Inferior parietal cortex (tissue), 1 donor: ENCODE measurements at regions not wholly inside any gene's neighbourhood (a gene's known extent, or its start where the extent isn't known, plus 50 kb on each side); places are given as distances from the start of the nearest gene placed in this dataset.
"Not testable (repeated sequence)": the region's sequence is repeated elsewhere in the genome, so short reads cannot be mapped to it uniquely, and the experiment has no call there.

ENCODE experiments used
- DNase-seq: peaks from one replicate; pipeline ENCODE4 v3.0.0-alpha.2; 2016; ENCODE audit errors: extremely low spot score

DNA sequence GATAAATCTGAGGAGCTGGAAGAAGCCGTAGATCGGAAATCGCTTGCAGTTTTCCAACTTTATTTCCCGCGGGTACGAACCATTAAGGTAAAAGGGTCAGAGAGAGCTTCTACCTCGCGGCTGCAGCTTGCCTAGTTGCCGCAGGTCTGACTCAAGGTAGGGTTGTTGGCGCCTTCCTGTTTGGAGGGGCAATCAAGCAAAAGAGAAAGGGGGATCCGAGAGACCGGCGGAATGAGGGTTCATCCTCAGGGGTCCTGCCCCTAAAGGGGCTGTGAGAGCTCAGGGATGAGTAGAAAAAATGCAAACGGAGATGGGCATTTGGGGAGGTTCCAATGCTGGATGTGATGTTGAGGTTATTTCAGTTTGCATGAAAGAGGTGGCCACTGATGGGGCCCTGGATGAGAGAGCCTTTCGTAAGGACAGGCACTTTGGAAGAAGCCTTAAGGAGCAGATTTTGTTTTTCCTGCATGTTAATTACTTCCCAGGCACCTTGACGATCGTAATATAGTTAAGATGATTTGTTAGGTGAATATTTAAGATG is 265.4 kb downstream of the CGGBP1 start:
- no peak for DNase-seq

DNA sequence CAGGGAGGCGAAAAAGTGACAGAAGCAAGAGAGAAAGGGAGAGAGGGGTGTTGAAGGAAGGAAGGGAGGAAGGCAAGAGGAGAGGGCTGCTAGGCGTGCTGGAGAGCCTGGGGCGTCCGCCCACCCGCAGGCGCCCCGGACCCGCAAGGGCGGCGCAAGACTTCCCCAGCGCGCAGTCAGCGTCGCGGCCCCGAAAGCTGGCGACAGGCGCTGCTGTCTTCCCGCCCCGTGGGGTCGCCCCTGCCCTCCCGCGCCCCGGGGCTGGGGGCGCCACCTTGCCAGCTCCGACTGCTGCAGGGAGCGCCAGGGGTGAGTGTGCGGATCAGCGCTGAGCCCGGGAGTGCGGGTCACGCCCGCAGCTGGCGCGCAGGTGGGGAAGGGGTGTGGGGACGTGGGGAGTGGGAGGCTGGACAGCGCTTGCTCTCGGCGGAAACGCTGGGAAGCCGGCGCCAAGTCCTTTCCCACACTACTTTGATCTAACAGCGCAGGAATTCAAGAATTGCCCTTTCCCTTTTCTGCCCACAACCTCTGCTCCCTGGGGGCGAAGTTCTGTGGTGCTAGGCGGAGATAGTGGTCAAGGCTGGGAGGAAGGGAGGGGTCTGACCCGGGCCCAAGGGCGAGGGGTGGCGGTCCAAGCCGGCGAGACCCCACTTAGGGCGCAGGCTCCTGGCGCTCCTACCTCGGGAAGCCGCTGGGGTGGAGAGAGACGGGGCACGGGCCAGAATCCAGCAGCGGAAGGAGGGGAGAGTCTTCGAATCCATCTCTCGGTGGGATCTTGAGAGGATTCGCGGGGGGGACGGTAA is 266.1 kb downstream of the CGGBP1 start, which contains the start of gene HTR1F:
Gene HTR1F (plus strand): TSS at position 173 of the 803 bp plus-strand sequence.
- no peak for DNase-seq

DNA sequence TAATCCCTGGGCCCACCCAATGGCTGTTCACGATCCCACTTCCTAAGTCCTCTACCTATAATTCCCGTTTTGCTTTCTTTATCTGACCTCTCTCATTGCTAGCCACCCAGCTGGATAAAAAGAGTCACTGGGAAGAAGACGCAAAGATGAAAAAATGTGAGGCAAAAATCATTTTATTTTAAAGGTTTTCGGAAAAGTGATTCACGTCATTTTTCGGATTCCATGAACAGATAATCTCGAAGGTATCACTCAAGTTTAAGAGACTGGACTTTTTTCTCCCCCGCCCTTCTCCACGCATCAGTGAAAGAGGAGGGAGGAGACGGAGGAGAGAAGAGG is 266.6 kb downstream of the CGGBP1 start:
- DNase-seq = no peak

DNA sequence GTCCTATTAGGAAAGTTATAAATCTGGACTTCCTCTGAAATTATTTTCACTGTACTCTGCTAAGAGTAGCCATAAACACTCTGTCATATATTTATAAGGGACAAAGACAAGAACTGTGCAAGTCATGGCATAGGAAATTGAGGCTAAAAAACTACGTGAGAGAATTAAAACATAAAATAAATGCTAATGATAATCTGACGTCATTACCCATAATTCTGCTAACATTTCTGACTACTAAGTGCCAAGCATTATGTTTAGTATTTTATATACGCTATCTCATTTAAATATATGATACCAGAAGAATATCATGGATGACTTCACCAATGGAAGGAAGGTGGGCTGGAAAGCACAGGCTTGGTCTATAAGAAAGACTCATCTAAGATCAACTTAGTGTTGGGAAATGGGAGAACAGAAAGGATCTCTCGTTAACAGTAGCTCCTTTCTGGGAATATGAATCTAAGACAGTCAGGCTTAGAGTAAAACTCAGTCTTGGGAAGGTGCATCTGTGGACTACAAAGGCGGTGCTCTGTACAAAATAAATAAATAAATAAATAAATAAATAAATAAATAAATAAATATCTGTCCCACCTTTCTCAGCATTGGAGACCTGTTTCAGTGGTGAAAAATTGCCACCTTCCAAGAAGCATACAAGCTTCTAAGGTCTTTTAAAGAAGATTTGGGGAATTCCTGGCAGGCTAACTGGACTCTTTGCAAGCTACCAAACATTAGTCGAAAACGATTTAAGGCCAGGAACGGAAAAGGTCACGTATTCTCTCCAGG is 267.4 kb downstream of the CGGBP1 start:
- DNase-seq = no peak

DNA sequence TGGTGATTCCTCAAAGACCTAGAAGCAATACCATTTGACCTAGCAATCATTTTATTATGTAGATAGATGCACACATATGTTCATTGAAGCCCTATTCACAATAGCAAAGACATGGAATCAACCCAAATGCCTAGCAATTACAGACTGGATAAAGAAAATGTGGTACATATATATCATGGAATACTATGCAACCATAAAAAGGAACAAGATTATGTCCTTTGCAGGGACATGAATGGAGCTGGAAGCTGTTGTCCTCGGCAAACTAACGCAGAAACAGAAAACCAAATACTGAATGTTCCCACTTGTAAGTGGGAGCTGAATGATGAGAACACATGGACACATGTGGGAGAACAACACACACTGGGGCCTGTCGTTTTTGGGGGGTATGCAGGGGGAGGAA is 269.8 kb downstream of the CGGBP1 start:
- not testable (repeated sequence) for DNase-seq

DNA sequence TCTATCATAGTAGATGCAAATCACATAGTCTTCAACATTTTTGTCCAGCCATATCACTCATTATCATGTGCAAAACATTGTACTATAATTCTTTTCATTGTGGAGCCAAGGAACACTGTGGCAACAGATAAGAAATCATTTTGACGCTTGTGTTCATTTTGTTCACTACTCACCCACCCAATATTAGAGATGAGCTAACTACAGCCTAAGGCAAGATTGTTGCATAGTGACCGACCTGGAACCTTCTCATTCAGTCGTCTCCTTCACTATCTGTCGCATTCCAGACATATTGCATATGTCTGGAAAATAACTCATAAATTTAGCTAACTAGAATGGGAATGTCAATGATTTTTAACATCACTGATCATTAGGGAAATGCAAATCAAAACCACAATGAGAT is 270.3 kb downstream of the CGGBP1 start:
- DNase-seq = no peak

DNA sequence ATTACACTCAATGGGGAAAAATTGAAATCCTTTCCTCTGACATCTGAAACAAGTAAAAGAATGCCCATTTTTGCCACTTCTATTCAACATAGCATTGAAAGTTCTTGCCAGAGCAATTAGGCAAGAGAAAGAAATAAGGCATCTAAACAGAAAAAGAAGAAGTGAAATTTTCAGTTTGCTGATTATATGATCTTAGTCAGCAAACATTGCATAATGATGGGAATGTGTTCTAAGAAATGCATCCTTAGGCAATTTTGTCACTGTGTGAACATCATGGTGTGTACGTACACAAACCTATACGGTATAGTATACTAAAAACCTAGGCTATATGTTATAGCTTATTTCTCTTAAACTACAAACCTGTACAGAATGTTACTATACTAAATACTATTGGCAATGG is 278.0 kb downstream of the CGGBP1 start:
- DNase-seq = no peak

DNA sequence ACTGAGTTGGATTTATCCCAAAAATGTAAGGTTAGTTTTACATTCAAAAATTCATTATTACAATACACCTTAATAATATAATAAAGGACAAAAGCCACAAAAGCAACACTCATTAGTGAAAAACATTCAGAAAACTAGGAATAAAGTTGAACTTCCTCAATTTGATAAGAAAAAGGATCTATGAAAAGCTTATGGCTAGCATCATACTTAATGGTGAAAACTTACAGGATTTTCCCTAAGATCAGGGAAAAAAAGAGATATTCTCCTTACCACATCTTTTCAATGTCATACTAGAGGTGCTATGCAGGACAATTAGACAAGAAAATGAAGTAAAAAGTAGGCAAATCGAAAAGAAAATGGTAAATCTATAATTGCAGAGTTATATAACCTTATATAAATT is 279.9 kb downstream of the CGGBP1 start:
- no peak for DNase-seq

DNA sequence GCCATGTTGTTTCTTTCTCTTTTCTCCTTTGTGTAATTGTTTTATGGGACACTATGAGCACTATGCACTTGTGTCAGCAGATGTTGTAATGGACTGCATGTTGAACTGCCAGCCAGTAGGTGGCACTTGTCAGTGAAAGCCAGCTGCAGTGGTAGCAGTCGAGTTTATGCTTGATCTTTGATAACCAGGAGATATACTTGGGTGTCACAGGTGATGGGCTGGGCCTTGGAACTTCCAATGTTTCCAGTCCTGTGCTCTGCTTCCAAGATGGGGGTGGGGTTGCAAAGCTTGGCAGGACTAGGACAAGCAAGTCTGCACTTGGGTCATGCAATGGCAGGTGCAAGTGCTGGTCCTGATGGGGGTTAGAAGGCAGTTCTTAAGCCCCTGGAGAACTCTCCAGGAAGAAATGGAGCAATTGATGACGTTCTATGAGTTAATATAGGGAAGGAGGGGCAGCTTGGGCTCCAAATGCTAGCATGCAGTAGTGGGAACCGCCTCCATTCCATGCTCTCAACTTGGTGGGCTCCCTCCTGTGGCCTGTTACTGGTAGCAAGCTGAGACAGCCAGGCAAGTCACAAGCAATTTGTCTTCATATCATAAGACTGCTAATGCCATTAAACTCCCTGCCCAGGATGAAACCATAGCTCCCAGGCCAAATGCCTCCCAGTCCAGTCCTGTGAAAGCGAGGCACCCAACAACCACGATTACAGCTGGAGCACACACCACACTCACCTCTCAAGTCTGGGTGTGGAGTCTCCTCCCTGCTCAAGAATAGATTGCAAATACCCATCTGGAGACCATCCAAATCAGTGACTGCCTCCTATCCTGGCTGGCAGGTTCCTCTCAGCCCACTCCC is 287.2 kb downstream of the CGGBP1 start:
- no peak for DNase-seq

DNA sequence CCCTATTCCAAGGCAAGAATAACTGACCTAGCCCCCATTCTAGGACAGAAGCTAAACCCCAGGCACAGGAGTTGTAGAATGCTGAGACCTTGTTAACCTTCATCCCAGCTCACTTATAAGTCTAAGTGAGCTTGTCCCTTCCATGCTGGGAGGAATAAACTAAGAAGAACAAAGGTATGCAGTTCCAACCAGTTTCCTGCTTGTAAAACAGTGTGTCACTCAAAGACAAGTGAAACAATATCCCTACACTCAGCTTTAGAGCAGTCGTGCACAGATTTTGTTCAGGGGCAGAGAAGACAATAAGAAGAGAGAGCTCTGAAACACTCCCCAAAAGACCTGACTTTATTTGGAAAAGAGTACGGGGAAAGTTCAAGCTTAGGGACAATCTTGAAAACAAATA is 292.1 kb downstream of the CGGBP1 start:
- no peak for DNase-seq

DNA sequence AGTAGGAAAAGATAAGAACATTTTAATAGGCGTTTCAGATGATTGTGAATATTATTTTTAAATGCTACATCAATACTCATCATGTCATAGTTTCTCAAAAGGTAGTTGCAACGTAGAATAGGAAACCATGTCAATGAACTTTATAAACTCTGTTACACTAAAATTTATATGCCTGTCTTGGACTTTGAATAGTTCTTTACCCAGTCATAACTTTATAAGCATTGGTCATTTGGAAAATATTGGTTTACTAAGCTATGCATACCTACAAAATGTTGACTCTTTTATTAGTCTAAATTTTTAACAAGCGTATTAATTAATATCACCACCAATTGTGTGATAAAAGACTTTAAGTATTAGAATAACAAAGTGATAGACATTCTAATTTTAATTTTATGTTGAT is 293.5 kb downstream of the CGGBP1 start:
- DNase-seq = no peak

DNA sequence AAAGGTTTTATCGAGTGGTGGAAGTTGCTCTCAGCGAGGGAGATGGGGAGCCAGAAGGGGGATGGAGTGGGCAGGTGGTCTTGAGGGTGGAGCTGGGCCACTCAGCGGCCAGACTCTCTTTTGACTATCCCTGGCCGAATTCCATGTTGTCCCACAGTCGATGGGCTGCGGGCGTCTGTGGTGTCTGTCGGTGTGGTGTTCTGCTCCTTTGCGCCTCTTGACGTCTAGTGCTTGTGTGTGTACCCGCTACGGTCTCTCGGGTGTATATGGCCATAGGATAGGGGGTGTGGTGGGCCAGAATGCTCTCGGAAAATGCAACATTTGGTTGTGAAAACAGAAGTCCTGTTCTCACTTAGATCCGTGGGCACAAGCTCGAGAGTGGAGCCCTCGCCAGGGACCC is 297.0 kb downstream of the CGGBP1 start:
- no peak for DNase-seq

DNA sequence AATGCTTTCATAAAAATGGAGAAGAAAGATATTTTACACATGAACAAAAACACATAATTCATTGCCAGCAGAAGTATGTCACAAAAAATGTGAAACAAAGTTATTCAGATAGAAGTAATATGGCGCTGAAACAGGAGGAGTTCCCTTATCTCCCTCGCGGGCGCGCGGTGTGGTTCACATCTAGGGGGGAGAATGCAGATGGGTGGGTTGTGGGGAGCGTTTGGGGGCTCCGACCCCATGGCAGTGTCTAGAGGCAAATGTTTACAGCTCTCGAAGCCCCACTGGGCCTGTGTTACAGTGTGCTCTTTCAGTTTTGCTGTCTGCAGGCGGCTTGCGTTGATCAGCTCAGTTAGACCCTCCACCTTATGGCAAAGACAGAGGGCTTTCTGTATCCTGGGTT is 297.5 kb downstream of the CGGBP1 start:
- no peak for DNase-seq

DNA sequence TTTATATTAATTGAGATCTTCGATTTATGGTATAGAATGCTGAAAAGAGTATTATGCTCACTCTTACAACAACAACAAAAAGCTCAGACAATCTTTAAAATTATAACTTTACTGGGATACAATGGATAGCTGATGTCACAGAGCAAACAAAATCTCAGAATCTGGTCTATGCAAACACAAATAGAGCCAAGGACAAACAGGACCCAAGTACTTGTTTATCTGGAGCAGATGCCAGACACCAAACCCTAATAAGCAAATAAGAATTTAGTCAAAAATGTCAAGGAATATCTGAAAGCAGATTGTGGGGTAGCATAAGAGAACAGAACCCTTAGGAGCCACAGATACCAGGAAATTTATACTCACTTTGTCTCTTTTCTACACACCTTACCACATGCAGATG is 302.2 kb downstream of the CGGBP1 start:
- DNase-seq = no peak

DNA sequence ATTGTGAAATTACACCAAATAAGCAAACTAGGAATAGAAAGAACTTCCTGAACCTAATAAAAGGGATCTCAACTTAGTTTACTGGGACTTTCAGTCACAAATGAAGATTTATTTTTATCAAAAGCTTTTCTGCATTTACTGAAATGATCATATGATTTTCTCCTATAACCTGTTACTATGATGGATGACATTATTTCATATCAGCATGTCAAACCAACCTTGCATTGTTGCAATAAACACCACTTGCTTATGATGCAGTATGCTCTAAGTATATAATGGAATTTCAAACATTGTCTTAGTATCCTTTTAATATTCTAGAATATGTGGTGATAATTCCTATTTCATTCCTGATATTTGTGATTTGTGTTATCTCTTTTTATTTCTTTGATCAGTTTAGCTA is 303.0 kb downstream of the CGGBP1 start:
- no peak for DNase-seq

DNA sequence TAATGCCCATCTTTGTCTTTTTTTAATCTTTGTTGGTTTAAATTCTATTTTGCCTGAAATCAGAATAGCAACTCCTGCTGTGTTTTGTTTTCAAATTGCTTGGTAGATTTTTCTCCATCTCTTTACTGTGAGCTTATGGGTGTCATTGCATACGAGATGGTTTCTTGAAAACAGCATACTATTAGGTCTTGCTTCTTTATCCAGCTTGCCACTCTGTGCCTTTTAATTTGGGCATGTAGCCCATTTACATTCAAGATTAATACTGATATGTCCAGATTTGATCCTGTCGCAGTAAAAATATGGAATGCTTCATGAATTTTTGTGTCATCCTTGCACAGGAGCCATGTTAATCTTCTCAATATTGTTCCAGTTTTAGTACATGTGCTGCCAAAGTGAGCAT is 316.6 kb downstream of the CGGBP1 start:
- no peak for DNase-seq

DNA sequence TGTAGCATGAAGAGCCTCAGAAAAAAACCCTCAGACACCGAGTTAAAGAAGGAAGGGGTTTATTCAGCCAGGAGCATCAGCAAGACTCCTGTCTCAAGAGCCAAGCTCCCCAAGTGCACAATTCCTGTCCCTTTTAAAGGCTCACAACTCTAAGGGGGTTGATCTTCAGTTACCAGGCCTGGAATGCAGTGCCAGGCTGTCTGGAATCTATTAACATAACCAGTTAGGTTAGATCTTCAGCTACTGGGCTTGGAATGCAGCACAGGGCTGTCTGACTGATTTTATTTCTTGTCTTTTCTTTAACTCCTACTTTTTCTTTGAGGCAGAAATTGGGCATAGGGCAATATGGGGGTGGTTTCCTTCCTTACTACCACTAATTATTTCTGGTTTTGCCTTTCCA is 317.9 kb downstream of the CGGBP1 start:
- DNase-seq = not testable (repeated sequence)

DNA sequence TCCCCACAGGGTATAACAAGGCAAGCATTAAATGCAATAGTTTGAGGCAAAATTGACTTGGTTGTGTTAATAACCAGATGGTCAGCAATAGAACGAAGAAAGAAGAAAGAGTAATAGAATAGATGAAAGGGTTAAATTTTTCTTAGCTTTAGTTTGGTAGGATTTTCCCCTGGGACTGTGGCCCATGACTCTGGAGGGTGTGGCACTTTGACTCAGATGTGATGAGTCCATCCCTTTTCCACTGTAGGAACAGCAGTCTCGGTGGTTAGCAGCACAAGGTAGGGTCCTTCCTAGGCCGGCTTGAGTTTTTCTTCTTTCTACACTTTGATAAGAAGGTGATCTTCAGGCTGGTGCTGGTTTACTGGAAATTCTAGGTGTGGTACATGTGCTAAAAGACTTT is 321.0 kb downstream of the CGGBP1 start:
- DNase-seq = not testable (repeated sequence)

DNA sequence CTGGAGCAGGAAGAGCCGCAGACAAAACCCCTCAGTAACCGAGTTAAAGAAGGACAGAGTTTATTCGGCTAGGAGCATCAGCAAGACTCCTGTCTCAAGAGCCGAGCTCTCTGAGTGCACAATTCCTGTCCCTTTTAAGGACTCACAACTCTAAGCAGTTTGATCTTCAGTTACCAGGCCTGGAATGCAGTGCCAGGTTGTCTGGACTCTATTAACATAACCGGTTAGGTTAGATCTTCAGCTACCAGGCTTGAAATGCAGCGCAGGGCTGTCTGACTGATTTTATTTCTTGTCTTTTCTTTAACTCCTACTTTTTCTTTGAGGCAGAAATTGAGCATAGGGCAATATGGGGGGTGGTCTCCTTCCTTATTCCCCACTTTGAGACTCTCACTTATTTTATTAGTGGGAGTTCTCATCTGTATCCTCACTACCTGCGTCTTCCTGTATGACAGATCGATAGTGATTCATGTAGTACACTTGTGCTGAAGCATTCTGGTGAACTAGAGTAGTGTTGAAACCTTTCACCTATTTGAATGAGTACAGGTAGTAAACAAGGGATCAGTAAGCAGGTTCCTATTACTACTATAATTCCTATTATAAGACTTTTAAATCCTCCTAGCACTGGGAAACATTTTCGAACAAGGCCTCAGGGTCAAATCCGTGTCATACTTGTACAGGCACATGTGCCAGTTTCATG is 325.0 kb downstream of the CGGBP1 start:
- no peak for DNase-seq

DNA sequence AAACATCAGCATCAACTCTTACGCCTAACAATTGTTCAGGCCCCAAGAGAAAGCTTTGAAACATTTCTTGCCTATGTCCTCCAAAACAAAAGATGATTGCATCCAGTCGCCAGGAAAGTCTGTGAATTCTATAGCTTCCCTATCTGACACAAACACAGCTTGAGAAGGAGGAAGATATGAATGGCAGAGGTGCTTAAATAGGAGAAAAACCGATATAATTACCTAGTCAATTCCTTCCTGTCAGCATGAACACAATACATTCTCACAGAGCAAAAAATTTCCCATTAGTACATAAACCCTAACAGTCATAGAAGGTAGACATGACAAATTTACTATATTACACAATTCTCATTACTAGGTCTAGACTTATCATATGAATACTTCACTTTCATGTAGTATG is 326.5 kb downstream of the CGGBP1 start:
- DNase-seq = no peak

DNA sequence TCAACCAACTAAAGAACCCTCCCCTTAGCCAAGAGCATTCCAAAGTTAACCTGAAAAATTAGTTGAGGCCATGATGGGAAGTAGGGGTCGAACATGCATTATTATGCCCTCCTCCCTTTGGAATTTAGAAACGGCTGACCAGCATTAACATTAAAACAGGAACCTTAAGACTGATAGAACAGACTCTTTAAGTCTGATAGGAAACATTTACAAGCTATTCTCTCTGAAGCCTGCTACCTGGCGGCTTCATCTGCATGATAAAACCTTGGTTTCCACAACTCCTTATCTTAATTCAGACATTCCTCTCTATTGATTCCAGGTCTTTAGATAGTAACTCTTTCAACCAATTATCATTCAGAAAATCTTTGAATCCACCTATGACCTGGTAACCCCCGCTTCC is 331.0 kb downstream of the CGGBP1 start:
- DNase-seq = no peak

DNA sequence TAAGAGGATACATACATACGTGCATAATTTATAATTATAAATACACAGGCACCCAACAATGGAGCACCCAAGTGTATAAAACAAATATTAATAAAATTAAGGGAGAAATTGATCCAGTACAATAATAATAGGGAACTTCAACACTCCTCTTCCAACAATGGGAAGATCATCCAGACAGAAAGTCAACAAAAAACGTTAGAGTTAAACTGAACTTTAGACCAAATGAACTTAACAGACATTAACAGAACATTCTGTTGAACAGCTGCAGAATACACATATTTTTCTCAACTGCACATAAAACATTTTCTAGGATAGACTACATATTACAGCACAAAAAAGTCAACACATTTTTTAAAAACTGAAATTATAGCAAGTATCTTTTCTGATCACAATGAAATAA is 339.7 kb downstream of the CGGBP1 start:
- DNase-seq = no peak
